GM12872 (cell line): ENCODE measurements at regions not wholly inside any gene's neighbourhood (a gene's known extent, or its start where the extent isn't known, plus 50 kb on each side); places are given as distances from the start of the nearest gene placed in this dataset.

Experiments
- CTCF ChIP-seq: IDR thresholded peaks from 3 replicates; pipeline ENCODE4 v1.5.1; 2011; ENCODE audit warnings: low read depth, mild to moderate bottlenecking, low read length, moderate library complexity; ENCODE audit not compliant: insufficient read depth

- TF ChIP-seq CTCF = no peak
Measured at GRCh38 chr9:99693888-99694287, 127.8 kb upstream of the NR4A3 start.

- no peak for TF ChIP-seq CTCF
Measured at GRCh38 chr9:99694393-99694792, 127.3 kb upstream of the NR4A3 start.

GRCh38 chr9:99699396-99699795 lies 122.3 kb upstream of the NR4A3 start:
- no peak for TF ChIP-seq CTCF

GRCh38 chr9:99712214-99712613 lies 109.5 kb upstream of the NR4A3 start:
- TF ChIP-seq CTCF = no peak

- TF ChIP-seq CTCF = no peak
Measured at GRCh38 chr9:99713838-99714306, 107.8 kb upstream of the NR4A3 start.

GRCh38 chr9:99718631-99719030 lies 103.1 kb upstream of the NR4A3 start:
- TF ChIP-seq CTCF = no peak

- TF ChIP-seq CTCF = no peak
Measured at GRCh38 chr9:99720455-99721050, 101.1 kb upstream of the NR4A3 start.

- TF ChIP-seq CTCF = no peak
Measured at GRCh38 chr9:99721898-99722297, 99.8 kb upstream of the NR4A3 start.
